GM23338 (cell line): ENCODE measurements at regions not wholly inside any gene's neighbourhood (a gene's known extent, or its start where the extent isn't known, plus 50 kb on each side); places are given as distances from the start of the nearest gene placed in this dataset.

Experiments
- ATAC-seq: fragments of 200-7000 bp; cut with Tn5 transposase; 3 replicates; pipeline ENCODE4 v1.9.1; 2020
- DNase-seq: peaks from one replicate; pipeline ENCODE4 v3.0.0-alpha.2; 2015; ENCODE audit warnings: low spot score
- H2AFZ ChIP-seq: fragments of 200-600 bp; sonication (generic); 2 replicates; pipeline ENCODE4 v1.8.0; 2016; ENCODE audit warnings: antibody characterized with exemption, mild to moderate bottlenecking, moderate library complexity
- H3F3A ChIP-seq: fragments of 200-600 bp; sonication (generic); replicated peaks from 2 replicates; pipeline ENCODE4 v1.8.0; 2017; ENCODE audit warnings: antibody characterized with exemption, mixed run types, low read depth
- H3K27ac ChIP-seq: fragments of 200-600 bp; sonication (generic); 2 replicates; pipeline ENCODE4 v1.6.1; 2016; ENCODE audit warnings: low read depth
- H3K27me3 ChIP-seq: fragments of 200-600 bp; sonication (generic); 2 replicates; pipeline ENCODE4 v1.8.0; 2016; ENCODE audit warnings: mild to moderate bottlenecking, mixed run types, moderate library complexity; ENCODE audit not compliant: insufficient read depth
- H3K36me3 ChIP-seq: fragments of 200-600 bp; sonication (generic); 2 replicates; pipeline ENCODE4 v1.8.0; 2016; ENCODE audit warnings: mild to moderate bottlenecking; ENCODE audit not compliant: insufficient read depth
- H3K4me1 ChIP-seq: fragments of 200-600 bp; sonication (generic); 2 replicates; pipeline ENCODE4 v1.8.0; 2016; ENCODE audit warnings: mild to moderate bottlenecking, moderate library complexity; ENCODE audit not compliant: insufficient read depth
- H3K4me2 ChIP-seq: fragments of 200-600 bp; sonication (generic); 2 replicates; pipeline ENCODE4 v1.7.1; 2017; ENCODE audit warnings: mixed run types
- H3K4me3 ChIP-seq: fragments of 200-600 bp; sonication (generic); 2 replicates; pipeline ENCODE4 v1.6.1; 2016; ENCODE audit warnings: mixed run types
- H3K79me2 ChIP-seq: fragments of 200-600 bp; sonication (generic); replicated peaks from 2 replicates; pipeline ENCODE4 v1.8.0; 2017; ENCODE audit warnings: mild to moderate bottlenecking; ENCODE audit not compliant: insufficient read depth
- H3K9me2 ChIP-seq: fragments of 200-600 bp; sonication (generic); 2 replicates; pipeline ENCODE4 v1.8.0; 2017; ENCODE audit not compliant: insufficient read depth
- H4K20me1 ChIP-seq: fragments of 200-600 bp; sonication (generic); replicated peaks from 2 replicates; pipeline ENCODE4 v1.8.0; 2017; ENCODE audit warnings: mild to moderate bottlenecking; ENCODE audit not compliant: insufficient read depth
- H3K27ac Mint-ChIP-seq: 2 replicates; pipeline ENCODE4 v1.8.0; 2020; ENCODE audit warnings: inconsistent platforms, mild to moderate bottlenecking, moderate library complexity, mixed read lengths
- H3K27me3 Mint-ChIP-seq: 3 replicates; pipeline ENCODE4 v1.8.0; 2022; ENCODE audit warnings: low read depth, mild to moderate bottlenecking, moderate library complexity, mixed read lengths, inconsistent platforms; ENCODE audit not compliant: insufficient read depth, poor library complexity
- H3K36me3 Mint-ChIP-seq: 3 replicates; pipeline ENCODE4 v1.8.0; 2021; ENCODE audit warnings: low read depth, mild to moderate bottlenecking, inconsistent platforms, moderate library complexity, mixed read lengths
- H3K4me1 Mint-ChIP-seq: 3 replicates; pipeline ENCODE4 v1.8.0; 2020; ENCODE audit warnings: mild to moderate bottlenecking, inconsistent platforms, mixed read lengths
- H3K4me3 Mint-ChIP-seq: 3 replicates; pipeline ENCODE4 v1.8.0; 2021; ENCODE audit warnings: moderate library complexity, mild to moderate bottlenecking, inconsistent platforms, mixed read lengths
- H3K9me3 Mint-ChIP-seq: 3 replicates; pipeline ENCODE4 v1.8.0; 2020; ENCODE audit warnings: moderate library complexity, mild to moderate bottlenecking, inconsistent platforms, mixed read lengths
- NANOG ChIP-seq: IDR thresholded peaks from 2 replicates; pipeline ENCODE4 v1.6.1; 2016; ENCODE audit warnings: antibody characterized with exemption, borderline replicate concordance
- REST ChIP-seq: IDR thresholded peaks from one replicate; pipeline ENCODE4 v1.6.1; 2018; ENCODE audit warnings: antibody characterized with exemption; ENCODE audit not compliant: unreplicated experiment
- TF ChIP-seq, protein P1 (sequence below): fragments of 250-450 bp; sonication (Bioruptor Pico); IDR thresholded peaks from 2 replicates; pipeline ENCODE4 v1.5.0; 2020; ENCODE audit warnings: mild to moderate bottlenecking, moderate library complexity
- TF ChIP-seq, protein P2 (sequence below), 2 experiments: fragments of 200-600 bp in 1 of 2; sonication (generic) in 1 of 2; conservative IDR thresholded peaks; 2 replicates each; pipeline versions ENCODE4 v1.5.1 to v1.6.1; 2016 to 2017; ENCODE audit warnings: antibody characterized with exemption in 2 of 2, low read depth in 2 of 2, mild to moderate bottlenecking in 2 of 2, moderate library complexity in 1 of 2

DNA sequence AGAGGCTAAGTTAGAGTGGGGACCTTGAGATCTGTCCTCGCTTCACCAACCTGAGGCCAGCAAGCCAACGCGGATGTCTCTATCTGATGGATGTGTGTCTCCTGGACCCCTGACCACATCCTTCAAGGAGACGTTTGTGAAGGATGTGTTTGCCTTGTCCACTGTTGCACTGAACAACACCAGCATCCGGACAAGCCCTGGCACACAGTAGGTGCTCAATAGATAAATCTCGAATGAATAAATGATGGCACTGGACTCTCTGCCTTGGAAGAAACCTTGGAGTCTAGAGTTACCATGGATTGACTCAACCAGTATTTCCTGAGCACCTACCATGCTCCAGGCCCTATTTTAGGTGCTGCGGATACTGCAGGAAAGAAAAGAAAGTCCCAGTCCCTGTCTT lies 97.7 kb upstream of the PTPN1 start:
- Mint-ChIP-seq H3K9me3 (peaks cover 22% of the 10 kb centered on the region), H3K27me3 (peaks cover 12% of the 10 kb centered on the region), H3K4me3 (no peak overlapping the region), H3K4me1 (peaks cover 22% of the 10 kb centered on the region), H3K27ac (peak overlapping the region; percentile 1; the same call in 1 of the 2 replicates), H3K36me3 (peaks cover 10% of the 10 kb centered on the region; the same call in 2 of the 3 replicates)
- no peaks in the 10 kb centered on the region for H3K79me2 ChIP-seq
- no peaks in the 10 kb centered on the region for H3K27me3 ChIP-seq
- H3K9me2 ChIP-seq, result no peaks in the 10 kb centered on the region
- ATAC-seq, result no peak
- no peak overlapping the region for H3K4me3 ChIP-seq
- TF ChIP-seq, protein P1, sequence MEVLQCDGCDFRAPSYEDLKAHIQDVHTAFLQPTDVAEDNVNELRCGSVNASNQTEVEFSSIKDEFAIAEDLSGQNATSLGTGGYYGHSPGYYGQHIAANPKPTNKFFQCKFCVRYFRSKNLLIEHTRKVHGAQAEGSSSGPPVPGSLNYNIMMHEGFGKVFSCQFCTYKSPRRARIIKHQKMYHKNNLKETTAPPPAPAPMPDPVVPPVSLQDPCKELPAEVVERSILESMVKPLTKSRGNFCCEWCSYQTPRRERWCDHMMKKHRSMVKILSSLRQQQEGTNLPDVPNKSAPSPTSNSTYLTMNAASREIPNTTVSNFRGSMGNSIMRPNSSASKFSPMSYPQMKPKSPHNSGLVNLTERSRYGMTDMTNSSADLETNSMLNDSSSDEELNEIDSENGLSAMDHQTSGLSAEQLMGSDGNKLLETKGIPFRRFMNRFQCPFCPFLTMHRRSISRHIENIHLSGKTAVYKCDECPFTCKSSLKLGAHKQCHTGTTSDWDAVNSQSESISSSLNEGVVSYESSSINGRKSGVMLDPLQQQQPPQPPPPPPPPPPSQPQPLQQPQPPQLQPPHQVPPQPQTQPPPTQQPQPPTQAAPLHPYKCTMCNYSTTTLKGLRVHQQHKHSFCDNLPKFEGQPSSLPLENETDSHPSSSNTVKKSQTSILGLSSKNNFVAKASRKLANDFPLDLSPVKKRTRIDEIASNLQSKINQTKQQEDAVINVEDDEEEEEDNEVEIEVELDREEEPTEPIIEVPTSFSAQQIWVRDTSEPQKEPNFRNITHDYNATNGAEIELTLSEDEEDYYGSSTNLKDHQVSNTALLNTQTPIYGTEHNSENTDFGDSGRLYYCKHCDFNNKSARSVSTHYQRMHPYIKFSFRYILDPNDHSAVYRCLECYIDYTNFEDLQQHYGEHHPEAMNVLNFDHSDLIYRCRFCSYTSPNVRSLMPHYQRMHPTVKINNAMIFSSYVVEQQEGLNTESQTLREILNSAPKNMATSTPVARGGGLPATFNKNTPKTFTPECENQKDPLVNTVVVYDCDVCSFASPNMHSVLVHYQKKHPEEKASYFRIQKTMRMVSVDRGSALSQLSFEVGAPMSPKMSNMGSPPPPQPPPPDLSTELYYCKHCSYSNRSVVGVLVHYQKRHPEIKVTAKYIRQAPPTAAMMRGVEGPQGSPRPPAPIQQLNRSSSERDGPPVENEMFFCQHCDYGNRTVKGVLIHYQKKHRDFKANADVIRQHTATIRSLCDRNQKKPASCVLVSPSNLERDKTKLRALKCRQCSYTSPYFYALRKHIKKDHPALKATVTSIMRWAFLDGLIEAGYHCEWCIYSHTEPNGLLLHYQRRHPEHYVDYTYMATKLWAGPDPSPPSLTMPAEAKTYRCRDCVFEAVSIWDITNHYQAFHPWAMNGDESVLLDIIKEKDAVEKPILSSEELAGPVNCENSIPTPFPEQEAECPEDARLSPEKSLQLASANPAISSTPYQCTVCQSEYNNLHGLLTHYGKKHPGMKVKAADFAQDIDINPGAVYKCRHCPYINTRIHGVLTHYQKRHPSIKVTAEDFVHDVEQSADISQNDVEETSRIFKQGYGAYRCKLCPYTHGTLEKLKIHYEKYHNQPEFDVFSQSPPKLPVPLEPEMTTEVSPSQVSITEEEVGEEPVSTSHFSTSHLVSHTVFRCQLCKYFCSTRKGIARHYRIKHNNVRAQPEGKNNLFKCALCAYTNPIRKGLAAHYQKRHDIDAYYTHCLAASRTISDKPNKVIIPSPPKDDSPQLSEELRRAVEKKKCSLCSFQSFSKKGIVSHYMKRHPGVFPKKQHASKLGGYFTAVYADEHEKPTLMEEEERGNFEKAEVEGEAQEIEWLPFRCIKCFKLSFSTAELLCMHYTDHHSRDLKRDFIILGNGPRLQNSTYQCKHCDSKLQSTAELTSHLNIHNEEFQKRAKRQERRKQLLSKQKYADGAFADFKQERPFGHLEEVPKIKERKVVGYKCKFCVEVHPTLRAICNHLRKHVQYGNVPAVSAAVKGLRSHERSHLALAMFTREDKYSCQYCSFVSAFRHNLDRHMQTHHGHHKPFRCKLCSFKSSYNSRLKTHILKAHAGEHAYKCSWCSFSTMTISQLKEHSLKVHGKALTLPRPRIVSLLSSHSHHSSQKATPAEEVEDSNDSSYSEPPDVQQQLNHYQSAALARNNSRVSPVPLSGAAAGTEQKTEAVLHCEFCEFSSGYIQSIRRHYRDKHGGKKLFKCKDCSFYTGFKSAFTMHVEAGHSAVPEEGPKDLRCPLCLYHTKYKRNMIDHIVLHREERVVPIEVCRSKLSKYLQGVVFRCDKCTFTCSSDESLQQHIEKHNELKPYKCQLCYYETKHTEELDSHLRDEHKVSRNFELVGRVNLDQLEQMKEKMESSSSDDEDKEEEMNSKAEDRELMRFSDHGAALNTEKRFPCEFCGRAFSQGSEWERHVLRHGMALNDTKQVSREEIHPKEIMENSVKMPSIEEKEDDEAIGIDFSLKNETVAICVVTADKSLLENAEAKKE, result no peak
- no peak for TF ChIP-seq REST
- no peak for TF ChIP-seq NANOG
- TF ChIP-seq, protein P2, sequence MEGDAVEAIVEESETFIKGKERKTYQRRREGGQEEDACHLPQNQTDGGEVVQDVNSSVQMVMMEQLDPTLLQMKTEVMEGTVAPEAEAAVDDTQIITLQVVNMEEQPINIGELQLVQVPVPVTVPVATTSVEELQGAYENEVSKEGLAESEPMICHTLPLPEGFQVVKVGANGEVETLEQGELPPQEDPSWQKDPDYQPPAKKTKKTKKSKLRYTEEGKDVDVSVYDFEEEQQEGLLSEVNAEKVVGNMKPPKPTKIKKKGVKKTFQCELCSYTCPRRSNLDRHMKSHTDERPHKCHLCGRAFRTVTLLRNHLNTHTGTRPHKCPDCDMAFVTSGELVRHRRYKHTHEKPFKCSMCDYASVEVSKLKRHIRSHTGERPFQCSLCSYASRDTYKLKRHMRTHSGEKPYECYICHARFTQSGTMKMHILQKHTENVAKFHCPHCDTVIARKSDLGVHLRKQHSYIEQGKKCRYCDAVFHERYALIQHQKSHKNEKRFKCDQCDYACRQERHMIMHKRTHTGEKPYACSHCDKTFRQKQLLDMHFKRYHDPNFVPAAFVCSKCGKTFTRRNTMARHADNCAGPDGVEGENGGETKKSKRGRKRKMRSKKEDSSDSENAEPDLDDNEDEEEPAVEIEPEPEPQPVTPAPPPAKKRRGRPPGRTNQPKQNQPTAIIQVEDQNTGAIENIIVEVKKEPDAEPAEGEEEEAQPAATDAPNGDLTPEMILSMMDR (conservative IDR thresholded peaks at IDR 0.05; ENCODE audit: low read depth in 2 of 2), result no peak
- no peak overlapping the region for H3K4me2 ChIP-seq
- H4K20me1 ChIP-seq, result no peaks in the 10 kb centered on the region
- no peaks in the 10 kb centered on the region for H3K36me3 ChIP-seq
- no peak for DNase-seq
- H3F3A ChIP-seq, result no peaks in the 10 kb centered on the region
- no peak overlapping the region for H3K27ac ChIP-seq
- peaks cover 11% of the 10 kb centered on the region for H3K4me1 ChIP-seq
- no peak overlapping the region for H2AFZ ChIP-seq
